ENCODE measurements at regions not wholly inside any gene's neighbourhood (a gene's known extent, or its start where the extent isn't known, plus 50 kb on each side); places are given as distances from the start of the nearest gene placed in this dataset.

- TF ChIP-seq, protein P1, sequence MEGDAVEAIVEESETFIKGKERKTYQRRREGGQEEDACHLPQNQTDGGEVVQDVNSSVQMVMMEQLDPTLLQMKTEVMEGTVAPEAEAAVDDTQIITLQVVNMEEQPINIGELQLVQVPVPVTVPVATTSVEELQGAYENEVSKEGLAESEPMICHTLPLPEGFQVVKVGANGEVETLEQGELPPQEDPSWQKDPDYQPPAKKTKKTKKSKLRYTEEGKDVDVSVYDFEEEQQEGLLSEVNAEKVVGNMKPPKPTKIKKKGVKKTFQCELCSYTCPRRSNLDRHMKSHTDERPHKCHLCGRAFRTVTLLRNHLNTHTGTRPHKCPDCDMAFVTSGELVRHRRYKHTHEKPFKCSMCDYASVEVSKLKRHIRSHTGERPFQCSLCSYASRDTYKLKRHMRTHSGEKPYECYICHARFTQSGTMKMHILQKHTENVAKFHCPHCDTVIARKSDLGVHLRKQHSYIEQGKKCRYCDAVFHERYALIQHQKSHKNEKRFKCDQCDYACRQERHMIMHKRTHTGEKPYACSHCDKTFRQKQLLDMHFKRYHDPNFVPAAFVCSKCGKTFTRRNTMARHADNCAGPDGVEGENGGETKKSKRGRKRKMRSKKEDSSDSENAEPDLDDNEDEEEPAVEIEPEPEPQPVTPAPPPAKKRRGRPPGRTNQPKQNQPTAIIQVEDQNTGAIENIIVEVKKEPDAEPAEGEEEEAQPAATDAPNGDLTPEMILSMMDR (IDR thresholded peaks at IDR 0.05; ENCODE audit: insufficient read depth, low read depth, low read length), result no peak
- DNase-seq (ENCODE audit: low read depth), result no peak
- H3K4me3 ChIP-seq (ENCODE audit: low read depth, low read length), result no peak overlapping the region
Measured at GRCh38 chr11:109749476-109749875, 327.5 kb downstream of the C11orf87 start.

GRCh38 chr11:109750964-109751363 lies 329.0 kb downstream of the C11orf87 start:
- no peak overlapping the region for H3K4me3 ChIP-seq (ENCODE audit: low read depth, low read length)
- TF ChIP-seq, protein P1 (IDR thresholded peaks at IDR 0.05; ENCODE audit: insufficient read depth, low read depth, low read length), result no peak
- DNase-seq (ENCODE audit: low read depth), result no peak

DNA sequence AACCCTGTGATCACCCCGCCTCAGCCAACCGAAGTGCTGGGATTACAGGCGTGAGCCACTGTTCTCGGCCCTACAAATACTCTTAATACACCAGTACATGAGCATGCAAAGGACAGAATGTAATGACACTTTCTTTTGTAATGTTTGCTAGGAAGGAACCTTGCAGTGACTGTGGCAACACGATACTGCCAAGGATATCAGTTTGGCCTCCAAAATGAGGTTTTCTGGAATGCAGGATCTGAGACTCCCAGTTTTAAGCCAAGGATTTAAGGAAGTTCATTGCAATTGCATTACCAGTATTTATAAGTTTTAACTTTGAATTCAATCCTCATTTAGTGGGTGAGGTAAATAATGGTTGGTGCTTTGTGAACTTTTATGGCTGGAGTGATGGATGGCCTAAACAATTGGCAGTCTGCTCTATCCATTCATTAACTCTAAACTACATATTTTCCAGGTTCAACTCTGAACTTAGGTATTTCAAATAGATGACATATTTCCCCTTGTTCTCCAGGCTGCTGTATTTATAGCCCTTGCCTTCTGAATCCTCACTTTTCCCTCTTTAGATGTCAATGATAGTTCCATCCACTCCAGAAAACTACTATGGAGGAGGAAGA lies 330.3 kb downstream of the C11orf87 start:
- no peak overlapping the region for H3K4me3 ChIP-seq (ENCODE audit: low read depth, low read length)
- no peak for DNase-seq (ENCODE audit: low read depth)
- TF ChIP-seq, protein P1 (IDR thresholded peaks at IDR 0.05; ENCODE audit: insufficient read depth, low read depth, low read length), result no peak

GRCh38 chr11:109756521-109756920 lies 334.5 kb downstream of the C11orf87 start:
- TF ChIP-seq, protein P1 (IDR thresholded peaks at IDR 0.05; ENCODE audit: insufficient read depth, low read depth, low read length), result no peak
- no peak overlapping the region for H3K4me3 ChIP-seq (ENCODE audit: low read depth, low read length)
- DNase-seq (ENCODE audit: low read depth), result no peak

DNA sequence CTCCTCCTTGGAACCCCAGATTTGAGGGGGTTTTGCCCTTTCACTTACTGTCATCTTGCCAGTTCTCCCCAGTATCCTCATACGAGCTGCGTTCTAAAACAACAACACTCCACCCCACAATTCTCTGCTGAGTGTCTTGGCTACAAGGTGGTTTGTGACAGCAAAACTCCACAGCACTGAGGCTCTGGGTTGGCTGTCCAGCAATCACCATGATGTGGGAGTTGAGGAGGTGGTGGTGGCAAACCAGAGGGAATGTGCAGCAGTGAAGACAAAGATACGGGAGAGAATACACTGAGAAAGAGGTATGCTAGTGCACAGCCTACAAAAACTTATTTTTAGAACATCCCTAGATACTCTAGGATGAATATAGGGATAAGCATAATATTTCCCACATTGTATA lies 335.0 kb downstream of the C11orf87 start:
- no peak for DNase-seq (ENCODE audit: low read depth)
- no peak overlapping the region for H3K4me3 ChIP-seq (ENCODE audit: low read depth, low read length)
- TF ChIP-seq, protein P1 (IDR thresholded peaks at IDR 0.05; ENCODE audit: insufficient read depth, low read depth, low read length), result no peak

DNA sequence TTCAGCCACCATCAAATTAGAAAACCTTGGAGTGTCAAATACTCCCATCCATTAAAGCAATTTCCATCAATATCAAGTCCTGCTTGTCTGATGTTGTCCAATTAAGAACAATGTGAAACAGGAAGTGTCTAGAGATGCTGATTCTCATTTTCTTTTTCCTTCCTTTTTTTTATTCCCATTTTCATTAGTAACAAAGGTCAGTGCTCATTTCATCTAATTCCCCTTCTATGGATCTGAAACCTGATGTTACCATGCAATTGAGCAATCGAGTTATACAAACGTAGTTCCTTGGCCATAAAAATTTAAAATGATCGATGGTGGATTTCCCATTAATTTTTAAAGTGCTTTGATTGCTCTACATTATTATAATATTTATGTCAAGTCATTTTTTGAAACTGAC lies 330.6 kb upstream of the ZC3H12C start:
- TF ChIP-seq, protein P1 (IDR thresholded peaks at IDR 0.05; ENCODE audit: insufficient read depth, low read depth, low read length), result no peak
- DNase-seq (ENCODE audit: low read depth), result no peak
- no peak overlapping the region for H3K4me3 ChIP-seq (ENCODE audit: low read depth, low read length)

- H3K4me3 ChIP-seq (ENCODE audit: low read depth, low read length), result no peak overlapping the region
- TF ChIP-seq, protein P1 (IDR thresholded peaks at IDR 0.05; ENCODE audit: insufficient read depth, low read depth, low read length), result no peak
- DNase-seq (ENCODE audit: low read depth), result no peak
Measured at GRCh38 chr11:109765709-109766311, 327.4 kb upstream of the ZC3H12C start.

Measured in fibroblast of villous mesenchyme (primary cell).